WTC11 (cell line): ENCODE measurements at regions not wholly inside any gene's neighbourhood (a gene's known extent, or its start where the extent isn't known, plus 50 kb on each side); places are given as distances from the start of the nearest gene placed in this dataset.

ENCODE experiments used
- ATAC-seq: fragments of 200-7000 bp; cut with Tn5 transposase; 2 replicates; pipeline ENCODE4 v1.10.0; 2021; ENCODE audit warnings: mild to moderate bottlenecking, moderate library complexity
- CTCF ChIA-PET: fragments of 300-600 bp; sonication (Branson Sonifier 250); formaldehyde crosslinking; loops from one replicate; lab custom pipeline; 2021; ENCODE audit warnings: antibody characterized with exemption; lab: Charles Lee
- POLR2A ChIA-PET: fragments of 350-600 bp; sonication (Branson Sonifier 250); formaldehyde crosslinking; loops from one replicate; lab custom pipeline; 2021; ENCODE audit warnings: antibody characterized with exemption; lab: Charles Lee
- DNase-seq: peaks from one replicate; pipeline ENCODE4 v3.0.0; 2021; ENCODE audit warnings: low spot score
- H3K27ac Mint-ChIP-seq: 2 replicates; pipeline ENCODE4 v1.8.0; 2021; ENCODE audit warnings: mixed read lengths
- H3K27me3 Mint-ChIP-seq: 2 replicates; pipeline ENCODE4 v1.8.0; 2021; ENCODE audit warnings: low read depth, mild to moderate bottlenecking, moderate library complexity, mixed read lengths
- H3K36me3 Mint-ChIP-seq: 2 replicates; pipeline ENCODE4 v1.8.0; 2021; ENCODE audit warnings: mixed read lengths
- H3K4me1 Mint-ChIP-seq: 2 replicates; pipeline ENCODE4 v1.8.0; 2022; ENCODE audit warnings: mixed read lengths
- H3K4me3 Mint-ChIP-seq: 2 replicates; pipeline ENCODE4 v1.8.0; 2021; ENCODE audit warnings: mild to moderate bottlenecking, moderate library complexity, mixed read lengths
- H3K9me3 Mint-ChIP-seq: 2 replicates; pipeline ENCODE4 v1.8.0; 2021; ENCODE audit warnings: mixed read lengths
- ATF1 ChIP-seq: sonication (generic); formaldehyde crosslinking; IDR thresholded peaks from 2 replicates; pipeline ENCODE4 v1.8.1; 2023; ENCODE audit warnings: mild to moderate bottlenecking, moderate library complexity, missing genetic modification reagents
- ATF2 ChIP-seq: sonication (generic); formaldehyde crosslinking; IDR thresholded peaks from 2 replicates; pipeline ENCODE4 v1.8.1; 2022; ENCODE audit warnings: low read depth, missing genetic modification reagents, borderline replicate concordance
- ETV6 ChIP-seq: sonication (generic); formaldehyde crosslinking; IDR thresholded peaks from 2 replicates; pipeline ENCODE4 v1.8.1; 2022; ENCODE audit warnings: mild to moderate bottlenecking, missing genetic modification reagents
- FOXJ3 ChIP-seq: sonication (generic); formaldehyde crosslinking; IDR thresholded peaks from 2 replicates; pipeline ENCODE4 v1.9.0; 2021; ENCODE audit warnings: missing genetic modification reagents, mild to moderate bottlenecking, borderline replicate concordance
- NR1H2 ChIP-seq: sonication (generic); formaldehyde crosslinking; IDR thresholded peaks from 2 replicates; pipeline ENCODE4 v1.9.0; 2021; ENCODE audit warnings: mild to moderate bottlenecking, moderate library complexity, missing genetic modification reagents
- NR2C2 ChIP-seq: sonication (generic); formaldehyde crosslinking; IDR thresholded peaks from 2 replicates; pipeline ENCODE4 v1.8.0; 2022; ENCODE audit warnings: mild to moderate bottlenecking, missing genetic modification reagents
- NR3C1 ChIP-seq: sonication (generic); formaldehyde crosslinking; conservative IDR thresholded peaks from 2 replicates; pipeline ENCODE4 v1.8.1; 2023; ENCODE audit warnings: low read depth, mild to moderate bottlenecking, missing genetic modification reagents
- SMAD3 ChIP-seq: sonication (generic); formaldehyde crosslinking; IDR thresholded peaks from 2 replicates; pipeline ENCODE4 v1.8.0; 2022; ENCODE audit warnings: missing genetic modification reagents, mild to moderate bottlenecking, borderline replicate concordance
- SMAD4 ChIP-seq: sonication (generic); formaldehyde crosslinking; IDR thresholded peaks from 2 replicates; pipeline ENCODE4 v1.8.0; 2022; ENCODE audit warnings: mild to moderate bottlenecking, missing genetic modification reagents
- SP1 ChIP-seq: sonication (generic); formaldehyde crosslinking; conservative IDR thresholded peaks from 2 replicates; pipeline ENCODE4 v1.8.1; 2022; ENCODE audit warnings: missing genetic modification reagents
- TP53 ChIP-seq: sonication (generic); formaldehyde crosslinking; IDR thresholded peaks from 2 replicates; pipeline ENCODE4 v1.8.1; 2023; ENCODE audit warnings: mild to moderate bottlenecking, missing genetic modification reagents
- ZBTB21 ChIP-seq: sonication (generic); formaldehyde crosslinking; IDR thresholded peaks from 2 replicates; pipeline ENCODE4 v1.8.1; 2023; ENCODE audit warnings: mild to moderate bottlenecking, missing genetic modification reagents, borderline replicate concordance
- ZBTB43 ChIP-seq: sonication (generic); formaldehyde crosslinking; IDR thresholded peaks from 2 replicates; pipeline ENCODE4 v1.8.1; 2023; ENCODE audit warnings: mild to moderate bottlenecking, missing genetic modification reagents
- ZNF532 ChIP-seq: fragments of 250-450 bp; sonication (Bioruptor Pico); IDR thresholded peaks from 2 replicates; pipeline ENCODE4 v1.9.0; 2021; ENCODE audit warnings: mild to moderate bottlenecking, borderline replicate concordance
- TF ChIP-seq, protein P1 (sequence below): fragments of 250-450 bp; sonication (Bioruptor Pico); IDR thresholded peaks from 2 replicates; pipeline ENCODE4 v2.1.2; 2022; ENCODE audit warnings: mild to moderate bottlenecking, moderate library complexity
- TF ChIP-seq, protein P2 (sequence below): sonication (generic); formaldehyde crosslinking; IDR thresholded peaks from 2 replicates; pipeline ENCODE4 v1.8.1; 2022; ENCODE audit warnings: missing genetic modification reagents, borderline replicate concordance
- TF ChIP-seq, protein P3 (sequence below): fragments of 250-450 bp; sonication (Bioruptor Pico); IDR thresholded peaks from 2 replicates; pipeline ENCODE4 v1.8.0; 2021; ENCODE audit warnings: mild to moderate bottlenecking
- TF ChIP-seq, protein P4 (sequence below): fragments of 200-600 bp; IDR thresholded peaks from 2 replicates; pipeline ENCODE4 v1.8.0; 2022; ENCODE audit warnings: antibody characterized with exemption
- TF ChIP-seq, protein P5 (sequence below): sonication (generic); formaldehyde crosslinking; IDR thresholded peaks from 2 replicates; pipeline ENCODE4 v1.8.0; 2023; ENCODE audit warnings: missing genetic modification reagents

- H3K9me3 Mint-ChIP-seq, result peaks cover 9% of the 10 kb centered on the region
- no peak for DNase-seq
- H3K27ac Mint-ChIP-seq, result no peak overlapping the region
- no peak for TF ChIP-seq ZBTB43 (CRISPR knock-in tag)
- no peak for TF ChIP-seq NR2C2 (CRISPR knock-in tag)
- no peak for TF ChIP-seq SMAD3
- TF ChIP-seq ETV6 (CRISPR knock-in tag), result no peak
- TF ChIP-seq, protein P1, sequence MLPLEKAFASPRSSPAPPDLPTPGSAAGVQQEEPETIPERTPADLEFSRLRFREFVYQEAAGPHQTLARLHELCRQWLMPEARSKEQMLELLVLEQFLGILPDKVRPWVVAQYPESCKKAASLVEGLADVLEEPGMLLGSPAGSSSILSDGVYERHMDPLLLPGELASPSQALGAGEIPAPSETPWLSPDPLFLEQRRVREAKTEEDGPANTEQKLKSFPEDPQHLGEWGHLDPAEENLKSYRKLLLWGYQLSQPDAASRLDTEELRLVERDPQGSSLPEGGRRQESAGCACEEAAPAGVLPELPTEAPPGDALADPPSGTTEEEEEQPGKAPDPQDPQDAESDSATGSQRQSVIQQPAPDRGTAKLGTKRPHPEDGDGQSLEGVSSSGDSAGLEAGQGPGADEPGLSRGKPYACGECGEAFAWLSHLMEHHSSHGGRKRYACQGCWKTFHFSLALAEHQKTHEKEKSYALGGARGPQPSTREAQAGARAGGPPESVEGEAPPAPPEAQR (CRISPR knock-in tag), result no peak
- TF ChIP-seq, all 79 proteins: peak for 0
- H3K4me3 Mint-ChIP-seq, result no peak overlapping the region
- ATAC-seq, result no peak
- ChIA-PET CTCF (no interaction called here), POLR2A (no interaction called here)
- no peaks in the 10 kb centered on the region; the same call in 1 of the 2 replicates for H3K36me3 Mint-ChIP-seq
- no peaks in the 10 kb centered on the region for H3K27me3 Mint-ChIP-seq
- H3K4me1 Mint-ChIP-seq, result no peaks in the 10 kb centered on the region
Measured at GRCh38 chr4:161273607-161274006, 890.2 kb downstream of the FSTL5 start.

GRCh38 chr4:161260819-161261218 lies 903.0 kb downstream of the FSTL5 start:
- ATAC-seq (no peak), DNase-seq (no peak)
- no peaks in the 10 kb centered on the region for H3K4me1 Mint-ChIP-seq
- H3K4me3 Mint-ChIP-seq, result no peak overlapping the region
- ChIA-PET POLR2A (no interaction called here), CTCF (no interaction called here)
- peaks cover 6% of the 10 kb centered on the region for H3K27me3 Mint-ChIP-seq
- peaks cover 18% of the 10 kb centered on the region for H3K36me3 Mint-ChIP-seq
- H3K9me3 Mint-ChIP-seq, result peaks cover 23% of the 10 kb centered on the region
- no peak overlapping the region for H3K27ac Mint-ChIP-seq
- TF ChIP-seq TP53 (CRISPR knock-in tag), result no peak
- TF ChIP-seq, protein P2, sequence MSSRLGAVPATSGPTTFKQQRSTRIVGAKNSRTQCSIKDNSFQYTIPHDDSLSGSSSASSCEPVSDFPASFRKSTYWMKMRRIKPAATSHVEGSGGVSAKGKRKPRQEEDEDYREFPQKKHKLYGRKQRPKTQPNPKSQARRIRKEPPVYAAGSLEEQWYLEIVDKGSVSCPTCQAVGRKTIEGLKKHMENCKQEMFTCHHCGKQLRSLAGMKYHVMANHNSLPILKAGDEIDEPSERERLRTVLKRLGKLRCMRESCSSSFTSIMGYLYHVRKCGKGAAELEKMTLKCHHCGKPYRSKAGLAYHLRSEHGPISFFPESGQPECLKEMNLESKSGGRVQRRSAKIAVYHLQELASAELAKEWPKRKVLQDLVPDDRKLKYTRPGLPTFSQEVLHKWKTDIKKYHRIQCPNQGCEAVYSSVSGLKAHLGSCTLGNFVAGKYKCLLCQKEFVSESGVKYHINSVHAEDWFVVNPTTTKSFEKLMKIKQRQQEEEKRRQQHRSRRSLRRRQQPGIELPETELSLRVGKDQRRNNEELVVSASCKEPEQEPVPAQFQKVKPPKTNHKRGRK (CRISPR knock-in tag), result no peak
- TF ChIP-seq, protein P3, sequence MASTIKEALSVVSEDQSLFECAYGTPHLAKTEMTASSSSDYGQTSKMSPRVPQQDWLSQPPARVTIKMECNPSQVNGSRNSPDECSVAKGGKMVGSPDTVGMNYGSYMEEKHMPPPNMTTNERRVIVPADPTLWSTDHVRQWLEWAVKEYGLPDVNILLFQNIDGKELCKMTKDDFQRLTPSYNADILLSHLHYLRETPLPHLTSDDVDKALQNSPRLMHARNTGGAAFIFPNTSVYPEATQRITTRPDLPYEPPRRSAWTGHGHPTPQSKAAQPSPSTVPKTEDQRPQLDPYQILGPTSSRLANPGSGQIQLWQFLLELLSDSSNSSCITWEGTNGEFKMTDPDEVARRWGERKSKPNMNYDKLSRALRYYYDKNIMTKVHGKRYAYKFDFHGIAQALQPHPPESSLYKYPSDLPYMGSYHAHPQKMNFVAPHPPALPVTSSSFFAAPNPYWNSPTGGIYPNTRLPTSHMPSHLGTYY (CRISPR knock-in tag), result no peak
- TF ChIP-seq FOXJ3 (CRISPR knock-in tag), result no peak
- no peak for TF ChIP-seq SMAD4 (CRISPR knock-in tag)
- no peak for TF ChIP-seq NR3C1 (CRISPR knock-in tag)
- TF ChIP-seq, protein P4, sequence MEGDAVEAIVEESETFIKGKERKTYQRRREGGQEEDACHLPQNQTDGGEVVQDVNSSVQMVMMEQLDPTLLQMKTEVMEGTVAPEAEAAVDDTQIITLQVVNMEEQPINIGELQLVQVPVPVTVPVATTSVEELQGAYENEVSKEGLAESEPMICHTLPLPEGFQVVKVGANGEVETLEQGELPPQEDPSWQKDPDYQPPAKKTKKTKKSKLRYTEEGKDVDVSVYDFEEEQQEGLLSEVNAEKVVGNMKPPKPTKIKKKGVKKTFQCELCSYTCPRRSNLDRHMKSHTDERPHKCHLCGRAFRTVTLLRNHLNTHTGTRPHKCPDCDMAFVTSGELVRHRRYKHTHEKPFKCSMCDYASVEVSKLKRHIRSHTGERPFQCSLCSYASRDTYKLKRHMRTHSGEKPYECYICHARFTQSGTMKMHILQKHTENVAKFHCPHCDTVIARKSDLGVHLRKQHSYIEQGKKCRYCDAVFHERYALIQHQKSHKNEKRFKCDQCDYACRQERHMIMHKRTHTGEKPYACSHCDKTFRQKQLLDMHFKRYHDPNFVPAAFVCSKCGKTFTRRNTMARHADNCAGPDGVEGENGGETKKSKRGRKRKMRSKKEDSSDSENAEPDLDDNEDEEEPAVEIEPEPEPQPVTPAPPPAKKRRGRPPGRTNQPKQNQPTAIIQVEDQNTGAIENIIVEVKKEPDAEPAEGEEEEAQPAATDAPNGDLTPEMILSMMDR, result no peak
- no peak for TF ChIP-seq SP1 (CRISPR knock-in tag)
- TF ChIP-seq NR1H2 (CRISPR knock-in tag), result no peak
- TF ChIP-seq, protein P1 (CRISPR knock-in tag), result no peak
- TF ChIP-seq ZNF532 (CRISPR knock-in tag), result no peak
- no peak for TF ChIP-seq ZBTB21 (CRISPR knock-in tag)
- TF ChIP-seq ATF1 (CRISPR knock-in tag), result no peak
- TF ChIP-seq ATF2 (CRISPR knock-in tag), result no peak
- TF ChIP-seq, protein P5, sequence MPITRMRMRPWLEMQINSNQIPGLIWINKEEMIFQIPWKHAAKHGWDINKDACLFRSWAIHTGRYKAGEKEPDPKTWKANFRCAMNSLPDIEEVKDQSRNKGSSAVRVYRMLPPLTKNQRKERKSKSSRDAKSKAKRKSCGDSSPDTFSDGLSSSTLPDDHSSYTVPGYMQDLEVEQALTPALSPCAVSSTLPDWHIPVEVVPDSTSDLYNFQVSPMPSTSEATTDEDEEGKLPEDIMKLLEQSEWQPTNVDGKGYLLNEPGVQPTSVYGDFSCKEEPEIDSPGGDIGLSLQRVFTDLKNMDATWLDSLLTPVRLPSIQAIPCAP (CRISPR knock-in tag), result no peak
